ENCODE measurements at regions not wholly inside any gene's neighbourhood (a gene's known extent, or its start where the extent isn't known, plus 50 kb on each side); places are given as distances from the start of the nearest gene placed in this dataset.

GRCh38 chr12:3947781-3948180, 74.6 kb upstream of the PARP11 start:
- no peak for TF ChIP-seq REST (IDR thresholded peaks at IDR 0.05; ENCODE audit: low read depth)
- TF ChIP-seq CEBPB (IDR thresholded peaks at IDR 0.05) = no peak
- no peak for TF ChIP-seq MAX (IDR thresholded peaks at IDR 0.05)
- TF ChIP-seq YY1 (IDR thresholded peaks at IDR 0.05; ENCODE audit: low read depth) = no peak
- no peak for TF ChIP-seq NFIC (IDR thresholded peaks at IDR 0.05)
- no peak for TF ChIP-seq FOXM1 (IDR thresholded peaks at IDR 0.05; ENCODE audit: borderline replicate concordance, low read depth)
